Esophagus muscularis mucosa (tissue), 4 donors: ENCODE measurements at regions not wholly inside any gene's neighbourhood (a gene's known extent, or its start where the extent isn't known, plus 50 kb on each side); places are given as distances from the start of the nearest gene placed in this dataset.

Experiments
- DNase-seq: peaks from one replicate; pipeline ENCODE4 v3.0.0-alpha.2; 2017; ENCODE audit errors: extremely low spot score
- H3K27ac ChIP-seq, 4 donors: fragments of 200-600 bp; sonication (generic); replicated peaks in 1 of 4; 1 replicate in 3 of 4; 2 replicates in 1 of 4; pipeline ENCODE4 v1.5.1; 2016 to 2019; ENCODE audit warnings: mild to moderate bottlenecking in 1 of 4
- H3K27me3 ChIP-seq, 4 donors: fragments of 200-600 bp; sonication (generic); one replicate each; pipeline versions ENCODE4 v1.5.1 to v1.6.0; 2016 to 2019
- H3K36me3 ChIP-seq, 4 donors: fragments of 200-600 bp; sonication (generic); one replicate each; pipeline ENCODE4 v1.5.1; 2016 to 2019
- H3K4me1 ChIP-seq, 4 donors: fragments of 200-600 bp; sonication (generic); one replicate each; pipeline ENCODE4 v1.5.1; 2016 to 2019
- H3K4me3 ChIP-seq, 4 donors: fragments of 200-600 bp; sonication (generic); 1 replicate in 2 of 4; 2 replicates in 2 of 4; pipeline ENCODE4 v1.5.1; 2016 to 2019; ENCODE audit warnings: mild to moderate bottlenecking in 4 of 4, moderate library complexity in 1 of 4
- H3K9me3 ChIP-seq, 4 donors: fragments of 200-600 bp; sonication (generic); 1 replicate in 3 of 4; 2 replicates in 1 of 4; pipeline ENCODE4 v1.5.1; 2016 to 2019
- CTCF ChIP-seq, 3 experiments: fragments of 200-600 bp in 2 of 3; fragments of 450-650 bp in 1 of 3; sonication (generic) in 2 of 3; IDR thresholded peaks; one replicate each; pipeline ENCODE4 v1.5.1; 2017 to 2019; ENCODE audit warnings: antibody characterized with exemption in 3 of 3, mild to moderate bottlenecking in 2 of 3, moderate library complexity in 1 of 3
- EP300 ChIP-seq: sonication (generic); formaldehyde crosslinking; IDR thresholded peaks from one replicate; pipeline ENCODE4 v1.6.1; 2017; ENCODE audit warnings: antibody characterized with exemption
- POLR2A ChIP-seq: fragments of 450-650 bp; IDR thresholded peaks from one replicate; pipeline ENCODE4 v1.6.1; 2017; ENCODE audit warnings: antibody characterized with exemption, moderate library complexity, mild to moderate bottlenecking, low read depth
- POLR2AphosphoS5 ChIP-seq, 2 donors: sonication (generic); formaldehyde crosslinking; IDR thresholded peaks; one replicate each; pipeline ENCODE4 v1.6.1; 2017; ENCODE audit warnings: antibody characterized with exemption in 2 of 2
- WGBS: methylation state at CpG from one replicate; pipeline ENCODE4 v1.1.5; 2018; 5-methylcytosine and 5-hydroxymethylcytosine counted together
- intact Hi-C: fragments of 100-400 bp; cut with DNase I; formaldehyde crosslinking; loops from one replicate; pipeline ENCODE4 v1.15.1; 2023

GRCh38 chr6:120484146-120484545 lies 850.1 kb downstream of the TBC1D32 start:
- H3K36me3 ChIP-seq: no peaks in the 10 kb centered on the region
- no peak overlapping the region for H3K4me3 ChIP-seq
- H3K4me1 ChIP-seq: no peaks in the 10 kb centered on the region
- no peak overlapping the region for H3K27ac ChIP-seq
- no peaks in the 10 kb centered on the region for H3K27me3 ChIP-seq
- 92% methylated on average over 2 of the region's 2 CpGs for WGBS
- intact Hi-C loops: no loop called here
- DNase-seq: no peak
- H3K9me3 ChIP-seq: peaks cover 0 to 2% (median under 1%) of the 10 kb centered on the region in 4 donors
- TF ChIP-seq POLR2AphosphoS5 (IDR thresholded peaks at IDR 0.05): no peak
- TF ChIP-seq CTCF (IDR thresholded peaks at IDR 0.05): no peak
- no peak for TF ChIP-seq EP300

- no peak overlapping the region for H3K4me3 ChIP-seq
- H3K36me3 ChIP-seq: no peaks in the 10 kb centered on the region
- TF ChIP-seq POLR2AphosphoS5 (IDR thresholded peaks at IDR 0.05) (no peak), CTCF (IDR thresholded peaks at IDR 0.05) (no peak), EP300 (no peak), POLR2A (no peak)
- DNase-seq: no peak
- no peaks in the 10 kb centered on the region for H3K27me3 ChIP-seq
- intact Hi-C loops: no loop called here
- H3K9me3 ChIP-seq: peaks cover 0 to 14% (median 7%) of the 10 kb centered on the region in 4 donors
- H3K4me1 ChIP-seq: no peaks in the 10 kb centered on the region
- no peak overlapping the region for H3K27ac ChIP-seq
- WGBS: 67% methylated on average over 1 of the region's 1 CpG
These were observed 855.6 kb downstream of the TBC1D32 start for GRCh38 chr6:120478650-120479049.

- no peak overlapping the region for H3K4me3 ChIP-seq
- no peaks in the 10 kb centered on the region for H3K4me1 ChIP-seq
- H3K36me3 ChIP-seq: no peaks in the 10 kb centered on the region
- WGBS: 60% methylated on average over 2 of the region's 2 CpGs
- intact Hi-C loops: no loop called here
- no peak for DNase-seq
- no peak overlapping the region for H3K27ac ChIP-seq
- no peaks in the 10 kb centered on the region for H3K27me3 ChIP-seq
- TF ChIP-seq POLR2A: no peak
- no peak for TF ChIP-seq CTCF (IDR thresholded peaks at IDR 0.05)
- TF ChIP-seq POLR2AphosphoS5 (IDR thresholded peaks at IDR 0.05): no peak
- no peak for TF ChIP-seq EP300
- H3K9me3 ChIP-seq: peaks cover 0 to 9% (median 4%) of the 10 kb centered on the region in 4 donors
These were observed 860.5 kb downstream of the TBC1D32 start for GRCh38 chr6:120473804-120474203.

GRCh38 chr6:120468486-120468885 lies 865.8 kb downstream of the TBC1D32 start:
- 58% methylated on average over 1 of the region's 1 CpG for WGBS
- no peak for DNase-seq
- Histone ChIP-seq H3K9me3 (no peaks in the 10 kb centered on the region), H3K27me3 (no peaks in the 10 kb centered on the region), H3K27ac (no peak overlapping the region), H3K4me3 (no peak overlapping the region), H3K4me1 (no peaks in the 10 kb centered on the region), H3K36me3 (no peaks in the 10 kb centered on the region)
- intact Hi-C loops: no loop called here
- no peak for TF ChIP-seq POLR2AphosphoS5 (IDR thresholded peaks at IDR 0.05)
- no peak for TF ChIP-seq CTCF (IDR thresholded peaks at IDR 0.05)
- TF ChIP-seq POLR2A: no peak
- no peak for TF ChIP-seq EP300

GRCh38 chr6:120451508-120451907 lies 882.8 kb downstream of the TBC1D32 start:
- H3K27ac ChIP-seq: no peak overlapping the region
- TF ChIP-seq POLR2A (no peak), POLR2AphosphoS5 (IDR thresholded peaks at IDR 0.05) (no peak), CTCF (IDR thresholded peaks at IDR 0.05) (no peak), EP300 (no peak)
- peaks cover 0 to 9% (median 4%) of the 10 kb centered on the region in 4 donors for H3K9me3 ChIP-seq
- H3K4me3 ChIP-seq: no peak overlapping the region
- H3K27me3 ChIP-seq: no peaks in the 10 kb centered on the region
- H3K36me3 ChIP-seq: no peaks in the 10 kb centered on the region
- DNase-seq: no peak
- intact Hi-C loops: no loop called here
- H3K4me1 ChIP-seq: no peaks in the 10 kb centered on the region
